H1 (cell line): ENCODE measurements at regions not wholly inside any gene's neighbourhood (a gene's known extent, or its start where the extent isn't known, plus 50 kb on each side); places are given as distances from the start of the nearest gene placed in this dataset.

ENCODE experiments used
- CTCF ChIA-PET: fragments of 300-600 bp; sonication (Branson Sonifier 250); formaldehyde crosslinking; loops from one replicate; lab custom pipeline; 2021; ENCODE audit not compliant: partially characterized antibody; lab: Charles Lee
- POLR2A ChIA-PET: fragments of 300-600 bp; sonication (Branson Sonifier 250); formaldehyde crosslinking; loops from one replicate; lab custom pipeline; 2021; ENCODE audit warnings: inconsistent platforms; ENCODE audit not compliant: partially characterized antibody; lab: Charles Lee
- DNase-seq, 2 experiments: peaks; one replicate each; pipeline versions ENCODE4 v3.0.0 to v3.0.0-alpha.2; 2010 to 2022; ENCODE audit warnings: low spot score in 2 of 2, low read depth in 1 of 2, mixed read lengths in 1 of 2
- FAIRE-seq: peaks from 2 replicates; lab custom pipeline; 2011; peaks lifted over from hg19 to GRCh38; lab: Jason Lieb, UNC
- H2AFZ ChIP-seq: 2 replicates; pipeline ENCODE4 v1.8.1; 2012; ENCODE audit warnings: low read length, inconsistent platforms
- H2AK5ac ChIP-seq: 2 replicates; pipeline ENCODE4 v1.6.1; 2013; ENCODE audit warnings: low read depth, low read length
- H2BK120ac ChIP-seq: replicated peaks from 2 replicates; pipeline ENCODE3; 2013; ENCODE audit warnings: low read depth, low read length, inconsistent platforms
- H2BK12ac ChIP-seq: 2 replicates; pipeline ENCODE4 v1.6.1; 2013; ENCODE audit warnings: low read depth, low read length
- H2BK15ac ChIP-seq: 2 replicates; pipeline ENCODE4 v1.6.1; 2013; ENCODE audit warnings: low read length
- H2BK20ac ChIP-seq: 2 replicates; pipeline ENCODE4 v1.6.1; 2013; ENCODE audit warnings: low read length
- H2BK5ac ChIP-seq: 2 replicates; pipeline ENCODE4 v1.6.1; 2013; ENCODE audit warnings: low read depth, low read length
- H3K14ac ChIP-seq: 2 replicates; pipeline ENCODE4 v1.6.1; 2013; ENCODE audit warnings: inconsistent platforms; ENCODE audit not compliant: insufficient read length
- H3K18ac ChIP-seq: 2 replicates; pipeline ENCODE4 v1.6.1; 2013; ENCODE audit warnings: low read length; ENCODE audit errors: extremely low read depth
- H3K23ac ChIP-seq: 2 replicates; pipeline ENCODE4 v1.6.1; 2013; ENCODE audit warnings: inconsistent platforms; ENCODE audit not compliant: insufficient read length
- H3K23me2 ChIP-seq: 2 replicates; pipeline ENCODE4 v1.6.1; 2013; ENCODE audit warnings: low read depth, low read length
- H3K27ac ChIP-seq: 2 replicates; pipeline ENCODE4 v1.6.1; 2011; ENCODE audit warnings: low read depth, low read length, inconsistent platforms
- H3K27me3 ChIP-seq, 4 experiments: replicated peaks in 1 of 4; 1 replicate in 1 of 4; 2 replicates in 3 of 4; pipeline versions ENCODE4 v1.6.1 to v1.8.1; 2011 to 2013; ENCODE audit warnings: low read length in 3 of 4, mild to moderate bottlenecking in 3 of 4, inconsistent platforms in 2 of 4, mixed read lengths in 2 of 4, moderate library complexity in 1 of 4; ENCODE audit not compliant: control insufficient read depth in 3 of 4, insufficient read depth in 3 of 4; ENCODE audit errors: extremely low read depth in 1 of 4
- H3K36me3 ChIP-seq, 4 experiments: 2 replicates each; pipeline versions ENCODE4 v1.6.1 to v1.8.1; 2011 to 2013; ENCODE audit warnings: mild to moderate bottlenecking in 4 of 4, low read length in 3 of 4, moderate library complexity in 2 of 4, control low read depth in 1 of 4, inconsistent platforms in 1 of 4; ENCODE audit not compliant: insufficient read depth in 4 of 4, control insufficient read depth in 2 of 4
- H3K4ac ChIP-seq: replicated peaks from 2 replicates; pipeline ENCODE3; 2013; ENCODE audit warnings: low read length, low read depth, mixed read lengths, inconsistent platforms; ENCODE audit not compliant: insufficient read length
- H3K4me1 ChIP-seq, 4 experiments: replicated peaks in 1 of 4; 1 replicate in 1 of 4; 2 replicates in 3 of 4; pipeline versions ENCODE4 v1.6.1 to v1.8.1; 2011 to 2013; ENCODE audit warnings: low read length in 3 of 4, inconsistent platforms in 2 of 4, mixed read lengths in 1 of 4; ENCODE audit not compliant: insufficient read depth in 4 of 4, control insufficient read depth in 3 of 4
- H3K4me2 ChIP-seq, 2 experiments: 2 replicates each; pipeline versions ENCODE4 v1.6.1 to v1.8.1; 2011 to 2013; ENCODE audit warnings: low read depth in 2 of 2, low read length in 2 of 2, control low read depth in 1 of 2, inconsistent platforms in 1 of 2, mild to moderate bottlenecking in 1 of 2; ENCODE audit not compliant: insufficient read depth in 1 of 2
- H3K4me3 ChIP-seq, 4 experiments: fragments of 200-600, 300-600 bp in 1 of 4; sonication (generic), shearing (Covaris generic), sonication (Bioruptor Twin) in 1 of 4; 2 replicates each; pipeline versions ENCODE4 v1.5.1 to v1.8.1; 2011 to 2016; ENCODE audit warnings: low read length in 4 of 4, low read depth in 3 of 4, control low read depth in 2 of 4, inconsistent platforms in 2 of 4, mild to moderate bottlenecking in 2 of 4, mixed read lengths in 1 of 4, moderate library complexity in 1 of 4; ENCODE audit not compliant: insufficient read depth in 2 of 4; ENCODE audit errors: extremely low read depth in 1 of 4
- H3K56ac ChIP-seq: replicated peaks from 2 replicates; pipeline ENCODE3; 2013; ENCODE audit warnings: low read depth, mild to moderate bottlenecking, mixed read lengths, low read length, inconsistent platforms; ENCODE audit not compliant: insufficient read length
- H3K79me1 ChIP-seq: 2 replicates; pipeline ENCODE4 v1.6.1; 2013; ENCODE audit warnings: low read depth, low read length, control low read depth
- H3K79me2 ChIP-seq, 2 experiments: 2 replicates each; pipeline versions ENCODE4 v1.6.1 to v1.8.1; 2012 to 2013; ENCODE audit warnings: low read length in 2 of 2, mild to moderate bottlenecking in 2 of 2, inconsistent platforms in 1 of 2; ENCODE audit not compliant: insufficient read depth in 2 of 2, control insufficient read depth in 1 of 2
- H3K9ac ChIP-seq, 4 experiments: replicated peaks in 1 of 4; 1 replicate in 1 of 4; 2 replicates in 3 of 4; pipeline versions ENCODE4 v1.6.1 to v1.8.1; 2011 to 2013; ENCODE audit warnings: low read depth in 3 of 4, low read length in 3 of 4, control low read depth in 2 of 4, mild to moderate bottlenecking in 2 of 4, moderate library complexity in 2 of 4, inconsistent platforms in 1 of 4; ENCODE audit errors: extremely low read depth in 1 of 4
- H3K9me3 ChIP-seq, 2 experiments: 2 replicates each; pipeline versions ENCODE4 v1.6.1 to v1.8.1; 2012 to 2013; ENCODE audit warnings: mild to moderate bottlenecking in 2 of 2, moderate library complexity in 2 of 2, control low read depth in 1 of 2, inconsistent platforms in 1 of 2, low read depth in 1 of 2, low read length in 1 of 2, mixed read lengths in 1 of 2; ENCODE audit not compliant: insufficient read depth in 2 of 2
- H4K20me1 ChIP-seq, 2 experiments: replicated peaks in 1 of 2; 2 replicates each; pipeline versions ENCODE3 to v1.8.1; 2011 to 2013; ENCODE audit warnings: inconsistent platforms in 2 of 2, low read length in 2 of 2, mild to moderate bottlenecking in 1 of 2; ENCODE audit not compliant: insufficient read depth in 2 of 2, control insufficient read depth in 1 of 2
- H4K5ac ChIP-seq: 2 replicates; pipeline ENCODE4 v1.6.1; 2013; ENCODE audit warnings: low read length, low read depth, mixed read lengths, inconsistent platforms; ENCODE audit not compliant: insufficient read length
- H4K8ac ChIP-seq: 2 replicates; pipeline ENCODE4 v1.8.0; 2013; ENCODE audit warnings: mild to moderate bottlenecking, moderate library complexity, low read length, inconsistent platforms; ENCODE audit not compliant: insufficient read depth; ENCODE audit errors: extremely low read depth
- H4K91ac ChIP-seq: replicated peaks from 2 replicates; pipeline ENCODE3; 2013; ENCODE audit warnings: low read length, mixed read lengths, inconsistent platforms; ENCODE audit not compliant: insufficient read length
- ASH2L ChIP-seq: fragments of 200-600, 300-600 bp; sonication (generic); IDR thresholded peaks from one replicate; pipeline ENCODE4 v1.7.1; 2017; ENCODE audit warnings: low read length
- BRCA1 ChIP-seq: IDR thresholded peaks from 2 replicates; pipeline ENCODE4 v1.6.1; 2012; ENCODE audit warnings: low read depth, low read length, improper control_type of control experiment
- CBX5 ChIP-seq: fragments of 300-800, 300-1000 bp; sonication (generic); IDR thresholded peaks from 2 replicates; pipeline ENCODE4 v1.7.1; 2016; ENCODE audit warnings: antibody characterized with exemption, low read length, low read depth
- GTF2F1 ChIP-seq: IDR thresholded peaks from 2 replicates; pipeline ENCODE4 v1.6.1; 2012; ENCODE audit warnings: low read depth, low read length, improper control_type of control experiment, borderline replicate concordance
- HDAC2 ChIP-seq, 2 experiments: fragments of 300-600 bp in 1 of 2; sonication (generic) in 1 of 2; IDR thresholded peaks; 2 replicates each; pipeline ENCODE4 v1.6.1; 2011 to 2012; ENCODE audit warnings: low read depth in 2 of 2, low read length in 2 of 2, mild to moderate bottlenecking in 2 of 2, moderate library complexity in 2 of 2, borderline replicate concordance in 1 of 2, inconsistent platforms in 1 of 2
- KDM5A ChIP-seq: fragments of 200-600 bp; IDR thresholded peaks from 2 replicates; pipeline ENCODE4 v1.7.1; 2012; ENCODE audit warnings: mild to moderate bottlenecking, low read length, inconsistent platforms, mixed read lengths
- MAFK ChIP-seq: IDR thresholded peaks from 2 replicates; pipeline ENCODE4 v1.6.1; 2012; ENCODE audit warnings: low read depth, mild to moderate bottlenecking, improper control_type of control experiment, low read length
- POLR2AphosphoS5 ChIP-seq: IDR thresholded peaks from 2 replicates; pipeline ENCODE4 v1.6.1; 2011; ENCODE audit warnings: low read depth, low read length
- RAD21 ChIP-seq, 2 experiments: IDR thresholded peaks in 1 of 2; conservative IDR thresholded peaks in 1 of 2; 2 replicates each; pipeline ENCODE4 v1.6.1; 2011; ENCODE audit warnings: low read depth in 2 of 2, low read length in 2 of 2, improper control_type of control experiment in 1 of 2, inconsistent platforms in 1 of 2, mild to moderate bottlenecking in 1 of 2, moderate library complexity in 1 of 2
- SAP30 ChIP-seq: fragments of 300-600 bp; sonication (generic); IDR thresholded peaks from 2 replicates; pipeline ENCODE4 v1.7.1; 2012; ENCODE audit warnings: low read length, moderate library complexity, mild to moderate bottlenecking, inconsistent platforms; ENCODE audit not compliant: insufficient read depth, insufficient replicate concordance
- YY1 ChIP-seq: IDR thresholded peaks from 2 replicates; pipeline ENCODE4 v1.6.1; 2011; ENCODE audit warnings: low read depth, mild to moderate bottlenecking, low read length
- WGBS, 2 experiments: shearing (Covaris generic) in 1 of 2; methylation state at CpG; one replicate each; pipeline versions ENCODE4 v1.1.6 to v1.1.7; 2013 to 2015; ENCODE audit warnings: low lambda C conversion rate in 2 of 2, mixed read lengths in 2 of 2, inconsistent platforms in 1 of 2, low coverage in 1 of 2, missing lambda C conversion rate in 1 of 2; ENCODE audit not compliant: insufficient replicate concordance in 2 of 2, insufficient coverage in 1 of 2, insufficient read length in 1 of 2; ENCODE audit errors: extremely low coverage in 1 of 2, missing lambda C conversion rate in 1 of 2; 5-methylcytosine and 5-hydroxymethylcytosine counted together
- TF ChIP-seq, protein P1 (sequence below), 3 experiments: IDR thresholded peaks; 1 replicate in 2 of 3; 2 replicates in 1 of 3; pipeline versions ENCODE4 v1.5.1 to v1.6.1; 2011; ENCODE audit warnings: low read length in 3 of 3, mild to moderate bottlenecking in 3 of 3, inconsistent platforms in 2 of 3, low read depth in 1 of 3, moderate library complexity in 1 of 3; ENCODE audit not compliant: insufficient read depth in 1 of 3; ENCODE audit errors: control extremely low read depth in 1 of 3

- Histone ChIP-seq H3K23ac (no peak overlapping the region), H3K27me3 (no peaks in the 10 kb centered on the region), H2BK20ac (no peak overlapping the region), H2AK5ac (no peak overlapping the region), H3K18ac (no peak overlapping the region), H3K36me3 (no peaks in the 10 kb centered on the region), H2AFZ (no peak overlapping the region), H3K4me1 (no peaks in the 10 kb centered on the region), H3K56ac (no peak overlapping the region), H2BK15ac (no peak overlapping the region), H3K4me3 (no peak overlapping the region), H2BK120ac (no peak overlapping the region), H3K14ac (no peak overlapping the region), H3K4me2 (no peak overlapping the region), H3K4ac (no peak overlapping the region), H4K91ac (no peak overlapping the region), H3K79me2 (no peaks in the 10 kb centered on the region), H3K27ac (no peak overlapping the region), H3K79me1 (no peaks in the 10 kb centered on the region), H4K20me1 (no peaks in the 10 kb centered on the region), H2BK5ac (no peak overlapping the region), H3K9ac (no peak overlapping the region), H2BK12ac (no peak overlapping the region), H3K9me3 (no peaks in the 10 kb centered on the region), H4K8ac (no peak overlapping the region), H4K5ac (no peak overlapping the region), H3K23me2 (no peaks in the 10 kb centered on the region)
- ChIA-PET CTCF (interaction anchor here (0.8 kb wide), 1 partner anchor 15 kb away, joined by 4 read pairs; no protein-coding TSS in a partner anchor), POLR2A (interaction anchor here (0.8 kb wide), 1 partner anchor 1254 kb away, joined by 3 read pairs; no protein-coding TSS in a partner anchor)
- 100% methylated on average over 1 of the region's 1 CpG; no CpG with 5 or more reads in 1 of the 2 experiments for WGBS, 2 experiments
- DNase-seq (no peak), FAIRE-seq (no peak)
- TF ChIP-seq MAFK, result no peak
- no peak for TF ChIP-seq YY1
- no peak for TF ChIP-seq POLR2AphosphoS5
- TF ChIP-seq GTF2F1, result no peak
- TF ChIP-seq HDAC2 (IDR thresholded peaks at IDR 0.05; ENCODE audit: borderline replicate concordance in 1 of 2, low read depth in 2 of 2, low read length in 2 of 2), result no peak
- TF ChIP-seq CBX5, result no peak
- TF ChIP-seq, protein P1, sequence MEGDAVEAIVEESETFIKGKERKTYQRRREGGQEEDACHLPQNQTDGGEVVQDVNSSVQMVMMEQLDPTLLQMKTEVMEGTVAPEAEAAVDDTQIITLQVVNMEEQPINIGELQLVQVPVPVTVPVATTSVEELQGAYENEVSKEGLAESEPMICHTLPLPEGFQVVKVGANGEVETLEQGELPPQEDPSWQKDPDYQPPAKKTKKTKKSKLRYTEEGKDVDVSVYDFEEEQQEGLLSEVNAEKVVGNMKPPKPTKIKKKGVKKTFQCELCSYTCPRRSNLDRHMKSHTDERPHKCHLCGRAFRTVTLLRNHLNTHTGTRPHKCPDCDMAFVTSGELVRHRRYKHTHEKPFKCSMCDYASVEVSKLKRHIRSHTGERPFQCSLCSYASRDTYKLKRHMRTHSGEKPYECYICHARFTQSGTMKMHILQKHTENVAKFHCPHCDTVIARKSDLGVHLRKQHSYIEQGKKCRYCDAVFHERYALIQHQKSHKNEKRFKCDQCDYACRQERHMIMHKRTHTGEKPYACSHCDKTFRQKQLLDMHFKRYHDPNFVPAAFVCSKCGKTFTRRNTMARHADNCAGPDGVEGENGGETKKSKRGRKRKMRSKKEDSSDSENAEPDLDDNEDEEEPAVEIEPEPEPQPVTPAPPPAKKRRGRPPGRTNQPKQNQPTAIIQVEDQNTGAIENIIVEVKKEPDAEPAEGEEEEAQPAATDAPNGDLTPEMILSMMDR (IDR thresholded peaks at IDR 0.05; ENCODE audit: control extremely low read depth in 1 of 3, insufficient read depth in 1 of 3, low read depth in 1 of 3, low read length in 3 of 3), result no peak
- no peak for TF ChIP-seq RAD21 (IDR thresholded peaks at IDR 0.05 in 1 of 2, conservative IDR thresholded peaks at IDR 0.05 in 1 of 2; ENCODE audit: low read depth in 2 of 2, low read length in 2 of 2)
- no peak for TF ChIP-seq ASH2L
- no peak for TF ChIP-seq SAP30
- no peak for TF ChIP-seq BRCA1
- no peak for TF ChIP-seq KDM5A
Measured at GRCh38 chr3:82671466-82671865, 910.0 kb upstream of the GBE1 start.
